ENCODE measurements at regions not wholly inside any gene's neighbourhood (a gene's known extent, or its start where the extent isn't known, plus 50 kb on each side); places are given as distances from the start of the nearest gene placed in this dataset.

- Mint-ChIP-seq H3K36me3 (ENCODE audit: insufficient read depth) (no peaks in the 10 kb centered on the region), H3K9me3 (ENCODE audit: low read depth) (no peaks in the 10 kb centered on the region), H3K27me3 (no peaks in the 10 kb centered on the region), H3K4me3 (ENCODE audit: low read depth) (no peak overlapping the region), H3K4me1 (ENCODE audit: low read depth) (no peaks in the 10 kb centered on the region), H3K27ac (no peak overlapping the region)
- no peak for DNase-seq (ENCODE audit: low spot score, unreplicated experiment)
- TF ChIP-seq, protein P1, sequence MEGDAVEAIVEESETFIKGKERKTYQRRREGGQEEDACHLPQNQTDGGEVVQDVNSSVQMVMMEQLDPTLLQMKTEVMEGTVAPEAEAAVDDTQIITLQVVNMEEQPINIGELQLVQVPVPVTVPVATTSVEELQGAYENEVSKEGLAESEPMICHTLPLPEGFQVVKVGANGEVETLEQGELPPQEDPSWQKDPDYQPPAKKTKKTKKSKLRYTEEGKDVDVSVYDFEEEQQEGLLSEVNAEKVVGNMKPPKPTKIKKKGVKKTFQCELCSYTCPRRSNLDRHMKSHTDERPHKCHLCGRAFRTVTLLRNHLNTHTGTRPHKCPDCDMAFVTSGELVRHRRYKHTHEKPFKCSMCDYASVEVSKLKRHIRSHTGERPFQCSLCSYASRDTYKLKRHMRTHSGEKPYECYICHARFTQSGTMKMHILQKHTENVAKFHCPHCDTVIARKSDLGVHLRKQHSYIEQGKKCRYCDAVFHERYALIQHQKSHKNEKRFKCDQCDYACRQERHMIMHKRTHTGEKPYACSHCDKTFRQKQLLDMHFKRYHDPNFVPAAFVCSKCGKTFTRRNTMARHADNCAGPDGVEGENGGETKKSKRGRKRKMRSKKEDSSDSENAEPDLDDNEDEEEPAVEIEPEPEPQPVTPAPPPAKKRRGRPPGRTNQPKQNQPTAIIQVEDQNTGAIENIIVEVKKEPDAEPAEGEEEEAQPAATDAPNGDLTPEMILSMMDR (IDR thresholded peaks at IDR 0.05; ENCODE audit: unreplicated experiment), result no peak
Observed at GRCh38 chr1:71184410-71184809, 103.6 kb upstream of the ZRANB2 start.

- Mint-ChIP-seq H3K9me3 (ENCODE audit: low read depth) (no peaks in the 10 kb centered on the region), H3K4me3 (ENCODE audit: low read depth) (no peak overlapping the region), H3K27me3 (no peaks in the 10 kb centered on the region), H3K4me1 (ENCODE audit: low read depth) (no peaks in the 10 kb centered on the region), H3K36me3 (ENCODE audit: insufficient read depth) (no peaks in the 10 kb centered on the region), H3K27ac (no peak overlapping the region)
- TF ChIP-seq, protein P1 (IDR thresholded peaks at IDR 0.05; ENCODE audit: unreplicated experiment), result no peak
- no peak for DNase-seq (ENCODE audit: low spot score, unreplicated experiment)
Observed at GRCh38 chr1:71179997-71180396, 99.2 kb upstream of the ZRANB2 start.

GRCh38 chr1:71170925-71171324 is 90.1 kb upstream of the ZRANB2 start:
- Mint-ChIP-seq H3K9me3 (ENCODE audit: low read depth) (no peaks in the 10 kb centered on the region), H3K27me3 (no peaks in the 10 kb centered on the region)
- no peak for DNase-seq (ENCODE audit: low spot score, unreplicated experiment)

DNA sequence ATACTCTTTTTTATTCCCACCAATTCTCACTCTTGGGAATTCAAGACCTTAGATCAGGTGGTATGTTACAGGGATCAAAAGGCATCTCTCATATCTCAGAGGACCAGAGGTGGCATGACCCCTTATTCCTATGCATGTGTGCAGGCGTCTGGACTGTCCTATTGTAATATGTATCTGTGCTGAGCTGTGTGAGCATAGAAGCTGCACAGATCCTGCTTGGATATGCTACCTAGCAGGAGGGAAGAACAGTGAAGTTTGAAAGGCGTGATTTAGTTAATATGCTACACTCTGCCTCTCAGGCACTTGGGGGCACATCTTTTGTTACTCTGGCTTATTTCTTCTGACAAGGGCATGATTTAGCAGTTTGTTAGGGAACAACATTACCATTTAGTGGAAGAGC is 86.7 kb upstream of the ZRANB2 start:
- Mint-ChIP-seq H3K4me1 (ENCODE audit: low read depth) (no peaks in the 10 kb centered on the region), H3K4me3 (ENCODE audit: low read depth) (no peak overlapping the region), H3K36me3 (ENCODE audit: insufficient read depth) (no peaks in the 10 kb centered on the region), H3K27me3 (no peaks in the 10 kb centered on the region), H3K27ac (no peak overlapping the region), H3K9me3 (ENCODE audit: low read depth) (no peaks in the 10 kb centered on the region)
- DNase-seq (ENCODE audit: low spot score, unreplicated experiment), result no peak
- TF ChIP-seq, protein P1 (IDR thresholded peaks at IDR 0.05; ENCODE audit: unreplicated experiment), result no peak

More at GRCh38 chr1:71170925-71171324, 90.1 kb upstream of the ZRANB2 start:
- Mint-ChIP-seq H3K4me1 (ENCODE audit: low read depth) (no peaks in the 10 kb centered on the region), H3K27ac (no peak overlapping the region), H3K4me3 (ENCODE audit: low read depth) (no peak overlapping the region), H3K36me3 (ENCODE audit: insufficient read depth) (no peaks in the 10 kb centered on the region)
- TF ChIP-seq, protein P1 (IDR thresholded peaks at IDR 0.05; ENCODE audit: unreplicated experiment), result no peak

- Mint-ChIP-seq H3K36me3 (ENCODE audit: insufficient read depth) (no peaks in the 10 kb centered on the region), H3K27me3 (no peaks in the 10 kb centered on the region), H3K9me3 (ENCODE audit: low read depth) (no peaks in the 10 kb centered on the region), H3K4me1 (ENCODE audit: low read depth) (no peaks in the 10 kb centered on the region), H3K4me3 (ENCODE audit: low read depth) (no peak overlapping the region), H3K27ac (no peak overlapping the region)
- no peak for DNase-seq (ENCODE audit: low spot score, unreplicated experiment)
- TF ChIP-seq, protein P1 (IDR thresholded peaks at IDR 0.05; ENCODE audit: unreplicated experiment), result no peak
Observed at GRCh38 chr1:71166178-71167173, 85.6 kb upstream of the ZRANB2 start.

Data from progenitor cell of endocrine pancreas (in vitro differentiated cells).